HL-60 (cell line): ENCODE measurements at regions not wholly inside any gene's neighbourhood (a gene's known extent, or its start where the extent isn't known, plus 50 kb on each side); places are given as distances from the start of the nearest gene placed in this dataset.

Source experiments
- CTCF ChIP-seq: IDR thresholded peaks from one replicate; pipeline ENCODE4 v1.5.1; 2011; ENCODE audit warnings: low read length, control low read depth, inconsistent platforms; ENCODE audit not compliant: insufficient read depth
- GABPA ChIP-seq: IDR thresholded peaks from 2 replicates; pipeline ENCODE4 v1.6.1; 2012; ENCODE audit warnings: low read depth
- POLR2AphosphoS5 ChIP-seq: IDR thresholded peaks from 2 replicates; pipeline ENCODE4 v1.6.1; 2012; ENCODE audit warnings: low read depth
- SPI1 ChIP-seq: IDR thresholded peaks from 2 replicates; pipeline ENCODE4 v1.6.1; 2012; ENCODE audit warnings: low read depth, mild to moderate bottlenecking, borderline replicate concordance
- TF ChIP-seq, protein P1 (sequence below): IDR thresholded peaks from 2 replicates; pipeline ENCODE4 v1.6.1; 2012; ENCODE audit warnings: low read depth; ENCODE audit not compliant: insufficient replicate concordance

GRCh38 chr21:40997831-40998230 lies 150.9 kb upstream of the DSCAM start:
- no peak for TF ChIP-seq CTCF
- no peak for TF ChIP-seq POLR2AphosphoS5
- no peak for TF ChIP-seq SPI1
- TF ChIP-seq, protein P1, sequence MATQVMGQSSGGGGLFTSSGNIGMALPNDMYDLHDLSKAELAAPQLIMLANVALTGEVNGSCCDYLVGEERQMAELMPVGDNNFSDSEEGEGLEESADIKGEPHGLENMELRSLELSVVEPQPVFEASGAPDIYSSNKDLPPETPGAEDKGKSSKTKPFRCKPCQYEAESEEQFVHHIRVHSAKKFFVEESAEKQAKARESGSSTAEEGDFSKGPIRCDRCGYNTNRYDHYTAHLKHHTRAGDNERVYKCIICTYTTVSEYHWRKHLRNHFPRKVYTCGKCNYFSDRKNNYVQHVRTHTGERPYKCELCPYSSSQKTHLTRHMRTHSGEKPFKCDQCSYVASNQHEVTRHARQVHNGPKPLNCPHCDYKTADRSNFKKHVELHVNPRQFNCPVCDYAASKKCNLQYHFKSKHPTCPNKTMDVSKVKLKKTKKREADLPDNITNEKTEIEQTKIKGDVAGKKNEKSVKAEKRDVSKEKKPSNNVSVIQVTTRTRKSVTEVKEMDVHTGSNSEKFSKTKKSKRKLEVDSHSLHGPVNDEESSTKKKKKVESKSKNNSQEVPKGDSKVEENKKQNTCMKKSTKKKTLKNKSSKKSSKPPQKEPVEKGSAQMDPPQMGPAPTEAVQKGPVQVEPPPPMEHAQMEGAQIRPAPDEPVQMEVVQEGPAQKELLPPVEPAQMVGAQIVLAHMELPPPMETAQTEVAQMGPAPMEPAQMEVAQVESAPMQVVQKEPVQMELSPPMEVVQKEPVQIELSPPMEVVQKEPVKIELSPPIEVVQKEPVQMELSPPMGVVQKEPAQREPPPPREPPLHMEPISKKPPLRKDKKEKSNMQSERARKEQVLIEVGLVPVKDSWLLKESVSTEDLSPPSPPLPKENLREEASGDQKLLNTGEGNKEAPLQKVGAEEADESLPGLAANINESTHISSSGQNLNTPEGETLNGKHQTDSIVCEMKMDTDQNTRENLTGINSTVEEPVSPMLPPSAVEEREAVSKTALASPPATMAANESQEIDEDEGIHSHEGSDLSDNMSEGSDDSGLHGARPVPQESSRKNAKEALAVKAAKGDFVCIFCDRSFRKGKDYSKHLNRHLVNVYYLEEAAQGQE, result no peak
- no peak for TF ChIP-seq GABPA
